Small intestine (tissue), 7 donors: ENCODE measurements at regions not wholly inside any gene's neighbourhood (a gene's known extent, or its start where the extent isn't known, plus 50 kb on each side); places are given as distances from the start of the nearest gene placed in this dataset.

ENCODE experiments used
- DNase-seq, 2 donors: peaks; one replicate each; pipeline versions ENCODE4 v3.0.0 to v3.0.0-alpha.2; 2013
- FAIRE-seq: peaks from 2 replicates; lab custom pipeline; 2012; peaks lifted over from hg19 to GRCh38; lab: Jason Lieb, UNC
- H3K27ac ChIP-seq, 3 donors: one replicate each; pipeline ENCODE4 v1.5.1; 2013; ENCODE audit warnings: low read length in 2 of 3, mild to moderate bottlenecking in 2 of 3, control low read depth in 1 of 3, inconsistent platforms in 1 of 3, low read depth in 1 of 3, moderate library complexity in 1 of 3
- H3K27me3 ChIP-seq, 3 donors: one replicate each; pipeline ENCODE4 v1.6.1; 2013; ENCODE audit warnings: low read length in 3 of 3, inconsistent platforms in 1 of 3; ENCODE audit not compliant: control insufficient read depth in 3 of 3, insufficient read depth in 3 of 3
- H3K36me3 ChIP-seq, 3 donors: one replicate each; pipeline ENCODE4 v1.6.1; 2013; ENCODE audit warnings: low read length in 3 of 3, inconsistent platforms in 1 of 3, low read depth in 1 of 3, mild to moderate bottlenecking in 1 of 3, moderate library complexity in 1 of 3; ENCODE audit not compliant: control insufficient read depth in 3 of 3, insufficient read depth in 2 of 3
- H3K4me1 ChIP-seq, 3 donors: one replicate each; pipeline ENCODE4 v1.6.1; 2013; ENCODE audit warnings: low read length in 2 of 3, inconsistent platforms in 1 of 3, low read depth in 1 of 3, mild to moderate bottlenecking in 1 of 3, moderate library complexity in 1 of 3; ENCODE audit not compliant: control insufficient read depth in 3 of 3, insufficient read depth in 2 of 3
- H3K4me3 ChIP-seq, 3 donors: one replicate each; pipeline ENCODE4 v1.5.1; 2013; ENCODE audit warnings: low read length in 3 of 3, control low read depth in 1 of 3, inconsistent platforms in 1 of 3, low read depth in 1 of 3, mild to moderate bottlenecking in 1 of 3, moderate library complexity in 1 of 3
- H3K9me3 ChIP-seq, 2 donors: one replicate each; pipeline ENCODE4 v1.6.1; 2013; ENCODE audit warnings: low read depth in 1 of 2, low read length in 1 of 2; ENCODE audit not compliant: control insufficient read depth in 2 of 2, insufficient read depth in 1 of 2
- WGBS, 3 donors: extraction: QIAGEN DNeasy Blood & Tissue Kit; methylation state at CpG; one replicate each; pipeline ENCODE4 v1.1.7; 2013; 5-methylcytosine and 5-hydroxymethylcytosine counted together
- donor health status: healthy with polysubstance abuse.
- donor health status: control.
- donor health status: control.
- donor health status: Bipolar disorder and iron deficiency.
- donor health status: healthy.

DNA sequence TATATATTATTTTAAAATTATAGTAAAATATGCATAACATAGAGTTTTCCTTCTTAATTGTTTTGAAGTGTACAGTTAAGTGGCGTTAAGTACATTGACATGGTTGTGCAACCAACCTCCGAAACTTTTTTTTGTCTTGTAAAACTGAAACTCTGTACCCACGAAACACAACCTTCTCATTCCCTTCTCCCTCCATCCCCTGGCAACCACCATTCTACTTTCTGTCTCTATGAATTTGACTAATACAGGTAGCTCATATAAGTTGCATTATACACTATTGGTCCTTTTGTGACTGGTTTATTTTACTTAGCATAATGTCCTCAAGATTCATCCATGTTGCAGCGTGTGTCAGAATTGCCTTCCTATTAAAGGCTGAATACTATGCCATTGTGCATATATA lies 179.4 kb downstream of the SATB1 start:
- WGBS, 3 donors: 76 to 91% (median 78%) methylated on average over 4 of the region's 4 CpGs
- H3K27ac ChIP-seq: no peak overlapping the region
- FAIRE-seq: no peak

DNA sequence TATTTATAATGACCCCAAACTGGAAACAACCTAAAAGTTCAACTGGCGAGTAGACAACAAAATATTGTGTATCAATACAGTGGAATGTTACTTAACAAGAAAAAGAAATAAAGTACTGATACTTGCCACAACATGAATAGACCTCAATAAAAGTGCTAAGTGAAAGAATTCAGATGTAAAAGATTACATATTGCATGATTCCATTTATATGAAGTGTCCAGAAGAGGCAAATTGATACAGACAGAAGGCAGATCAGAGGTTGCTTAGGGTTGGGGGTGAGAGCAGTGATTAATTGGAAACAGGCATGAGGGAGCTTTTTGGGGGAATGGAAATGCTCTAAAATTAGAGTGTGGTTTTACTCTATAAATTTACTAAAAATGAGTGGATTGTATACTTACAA lies 183.3 kb downstream of the SATB1 start:
- no peak for FAIRE-seq
- 82 to 88% (median 86%) methylated on average over 1 of the region's 1 CpG for WGBS, 3 donors

More for the DNA sequence above, 179.4 kb downstream of the SATB1 start:
- Histone ChIP-seq H3K36me3 (no peaks in the 10 kb centered on the region), H3K4me1 (no peaks in the 10 kb centered on the region), H3K27me3 (no peaks in the 10 kb centered on the region), H3K4me3 (no peak overlapping the region), H3K9me3 (no peaks in the 10 kb centered on the region)
- no peak for DNase-seq

DNA sequence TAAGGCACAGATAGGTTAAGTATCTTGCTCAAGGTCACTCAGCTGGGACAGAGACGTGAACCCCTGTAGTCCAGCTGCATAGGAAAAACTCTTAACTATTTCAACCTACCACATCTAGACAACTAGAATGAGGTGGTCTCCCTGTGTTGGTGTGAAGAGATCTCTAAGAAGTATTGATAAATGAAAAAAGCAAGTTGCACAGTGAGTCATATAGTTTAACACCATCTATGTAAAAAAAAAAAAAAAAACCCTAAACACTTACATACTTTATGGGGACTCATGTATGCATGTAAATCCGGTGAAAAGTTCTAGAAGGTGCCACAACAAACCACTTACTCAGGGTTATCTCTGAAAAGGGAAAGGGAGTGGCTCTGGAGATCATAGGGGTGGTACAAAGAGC lies 185.5 kb downstream of the SATB1 start:
- Histone ChIP-seq H3K4me3 (no peak overlapping the region), H3K27me3 (no peaks in the 10 kb centered on the region)
- WGBS, 3 donors: 36 to 64% (median 42%) methylated on average over 2 of the region's 2 CpGs

More for the DNA sequence above, 183.3 kb downstream of the SATB1 start:
- Histone ChIP-seq H3K4me3 (no peak overlapping the region), H3K27me3 (no peaks in the 10 kb centered on the region), H3K4me1 (no peaks in the 10 kb centered on the region), H3K27ac (no peak overlapping the region), H3K9me3 (no peaks in the 10 kb centered on the region), H3K36me3 (no peaks in the 10 kb centered on the region)
- no peak for DNase-seq

DNA sequence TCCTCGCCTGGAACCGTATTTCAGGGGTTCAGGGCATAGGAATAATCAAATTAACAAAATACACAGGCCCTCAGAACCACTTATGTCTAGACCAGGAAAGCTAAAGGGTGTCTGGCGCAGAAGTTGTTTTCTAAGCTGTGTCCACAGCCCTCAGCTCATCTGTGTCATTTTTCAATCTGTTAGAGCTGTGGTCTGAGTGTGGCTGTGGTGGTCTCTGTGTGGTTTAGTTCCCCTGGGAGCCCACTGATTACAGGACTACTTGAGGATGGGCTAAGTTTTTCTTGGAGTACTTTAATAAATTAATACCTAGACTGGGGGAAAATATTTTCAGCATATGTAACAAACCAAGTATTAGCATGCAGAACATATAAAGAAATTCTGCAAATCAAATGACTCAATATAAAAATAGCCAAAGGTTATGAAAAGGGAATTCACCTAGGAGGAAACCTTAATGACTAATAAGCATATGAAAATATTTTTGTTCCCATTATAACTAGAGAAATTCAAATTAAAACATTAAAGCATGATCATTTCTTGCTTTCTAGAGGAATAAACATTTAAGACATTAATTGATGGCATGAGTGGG lies 186.3 kb downstream of the SATB1 start:
- Histone ChIP-seq H3K27me3 (peaks cover 0 to 7% (median 0%) of the 10 kb centered on the region in 3 donors), H3K27ac (no peak overlapping the region), H3K4me1 (no peaks in the 10 kb centered on the region), H3K9me3 (no peaks in the 10 kb centered on the region), H3K4me3 (no peak overlapping the region), H3K36me3 (no peaks in the 10 kb centered on the region)
- FAIRE-seq: no peak
- WGBS, 3 donors: 39 to 58% (median 45%) methylated on average over 3 of the region's 3 CpGs
- no peak for DNase-seq

More for the DNA sequence above, 185.5 kb downstream of the SATB1 start:
- FAIRE-seq (no peak), DNase-seq (no peak)
- no peak overlapping the region for H3K27ac ChIP-seq
- H3K36me3 ChIP-seq: no peaks in the 10 kb centered on the region
- H3K4me1 ChIP-seq: no peaks in the 10 kb centered on the region
- no peaks in the 10 kb centered on the region for H3K9me3 ChIP-seq

DNA sequence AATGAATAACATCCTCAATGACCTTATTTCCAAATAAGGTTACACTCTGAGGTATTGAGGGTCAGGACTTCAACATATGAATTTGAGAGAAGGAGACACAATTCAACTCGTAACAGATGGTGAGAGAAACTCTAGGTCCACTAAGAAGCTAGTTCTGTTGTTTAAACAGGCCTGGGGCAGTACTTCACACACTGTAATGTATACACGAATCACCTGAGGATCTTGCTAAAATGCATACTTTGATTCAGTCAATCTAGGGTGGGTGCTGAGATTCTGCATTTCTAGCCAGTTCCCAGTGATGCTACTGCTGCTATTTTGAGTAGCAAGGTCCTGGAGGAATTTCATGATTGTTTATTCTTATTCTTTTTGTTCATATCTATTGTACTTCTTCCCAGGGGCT lies 186.8 kb downstream of the SATB1 start:
- no peaks in the 10 kb centered on the region for H3K36me3 ChIP-seq
- H3K9me3 ChIP-seq: no peaks in the 10 kb centered on the region
- H3K4me1 ChIP-seq: no peaks in the 10 kb centered on the region
- no peak for FAIRE-seq
- H3K4me3 ChIP-seq: no peak overlapping the region
- no peak for DNase-seq
- H3K27me3 ChIP-seq: peaks cover 0 to 7% (median 0%) of the 10 kb centered on the region in 3 donors
- H3K27ac ChIP-seq: no peak overlapping the region
- WGBS, 3 donors: 61 to 72% (median 68%) methylated on average over 2 of the region's 2 CpGs

DNA sequence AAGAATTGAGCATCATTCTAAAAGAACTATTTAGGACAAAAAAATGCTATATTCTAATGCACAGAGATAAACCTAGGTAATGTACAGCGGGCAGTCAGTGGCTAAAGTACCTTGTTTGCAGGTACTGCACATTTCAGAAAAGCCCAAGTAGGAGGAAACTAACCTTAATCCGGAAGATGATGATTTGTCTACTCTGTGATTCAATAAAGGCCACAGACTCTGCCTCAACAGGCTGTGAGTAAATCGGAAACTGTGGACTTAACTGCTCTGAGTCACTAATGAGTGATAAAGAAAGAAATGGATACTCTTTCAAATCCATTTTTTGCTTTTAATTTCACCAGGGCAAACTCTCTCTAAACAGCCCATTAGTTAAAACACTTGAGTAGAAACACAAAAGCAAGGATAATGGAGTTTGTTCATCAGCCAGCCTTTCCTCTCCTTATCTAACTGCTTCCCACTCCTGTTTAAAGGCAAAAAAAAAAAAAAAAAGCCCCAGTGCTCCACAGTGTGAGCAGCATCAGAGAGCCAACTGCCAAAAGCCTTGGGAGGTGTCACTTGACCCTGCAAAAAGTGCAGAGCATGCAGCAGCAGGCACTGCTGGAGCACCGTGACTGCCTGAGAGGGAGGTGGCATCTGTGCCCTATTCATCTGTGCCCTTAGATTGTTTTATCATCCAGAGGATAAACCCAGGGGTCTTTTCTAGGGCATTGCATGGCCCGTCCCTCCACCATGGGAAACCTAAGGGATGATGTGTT lies 187.7 kb downstream of the SATB1 start:
- H3K27ac ChIP-seq: no peak overlapping the region
- DNase-seq: no peak
- H3K27me3 ChIP-seq: peaks cover 0 to 7% (median 0%) of the 10 kb centered on the region in 3 donors
- H3K9me3 ChIP-seq: no peaks in the 10 kb centered on the region
- H3K4me3 ChIP-seq: no peak overlapping the region
- no peak for FAIRE-seq
- H3K4me1 ChIP-seq: no peaks in the 10 kb centered on the region
- WGBS, 3 donors: 39 to 60% (median 50%) methylated on average over 5 of the region's 5 CpGs
- no peaks in the 10 kb centered on the region for H3K36me3 ChIP-seq

DNA sequence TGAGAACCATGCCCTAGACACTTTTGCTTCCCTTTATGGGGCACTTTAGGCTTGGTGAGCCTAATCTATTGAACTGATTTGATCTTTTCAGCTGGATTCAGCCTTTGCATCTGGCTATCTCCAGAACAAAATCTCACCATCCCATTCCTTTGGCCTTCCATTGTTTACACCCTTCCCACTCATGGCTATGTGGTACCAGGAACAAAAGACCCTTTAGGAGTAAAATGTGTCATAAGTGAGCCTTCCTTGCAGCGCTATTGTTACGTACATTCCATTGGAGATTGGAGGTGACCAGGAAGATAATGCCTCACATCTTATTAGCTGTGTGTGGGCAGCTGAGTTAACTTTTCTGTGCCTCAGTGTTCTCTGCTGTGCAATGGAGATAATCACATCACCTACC lies 188.4 kb downstream of the SATB1 start:
- Histone ChIP-seq H3K27ac (no peak overlapping the region), H3K9me3 (no peaks in the 10 kb centered on the region), H3K27me3 (peaks cover 0 to 7% (median 0%) of the 10 kb centered on the region in 3 donors), H3K36me3 (no peaks in the 10 kb centered on the region), H3K4me3 (no peak overlapping the region), H3K4me1 (no peaks in the 10 kb centered on the region)
- WGBS, 3 donors: 85 to 93% (median 88%) methylated on average over 2 of the region's 2 CpGs
- DNase-seq (no peak), FAIRE-seq (no peak)

DNA sequence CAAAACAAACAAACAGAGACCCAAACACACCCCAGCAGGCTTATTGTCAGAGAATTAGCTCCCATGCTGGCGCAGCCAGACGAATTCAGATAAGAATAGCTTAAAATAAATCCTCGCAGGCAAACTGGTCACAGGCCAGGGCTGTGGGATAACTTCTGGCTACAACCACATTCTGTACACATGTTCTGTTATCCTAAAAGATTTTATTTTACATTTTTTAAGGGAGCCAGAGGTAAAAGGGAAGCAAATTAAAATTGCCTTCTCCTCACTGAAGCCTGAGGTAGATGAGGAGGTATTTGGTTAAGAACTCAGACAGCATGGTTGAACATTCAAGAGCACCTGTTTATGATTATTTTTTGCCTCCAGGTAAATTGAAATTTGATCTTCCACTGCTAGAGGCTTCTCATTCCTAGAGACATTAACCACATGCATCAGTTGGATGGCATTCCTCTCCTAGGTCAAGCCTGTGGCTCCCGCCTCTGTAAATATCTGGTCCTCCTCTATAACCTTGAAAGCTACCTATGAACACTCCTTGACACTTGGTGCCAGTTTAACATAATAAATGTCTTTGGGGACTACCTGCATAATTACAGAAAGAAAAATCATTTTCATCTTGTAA lies 190.3 kb downstream of the SATB1 start:
- no peaks in the 10 kb centered on the region for H3K9me3 ChIP-seq
- H3K4me3 ChIP-seq: no peak overlapping the region
- FAIRE-seq (no peak), DNase-seq (no peak)
- H3K27ac ChIP-seq: no peak overlapping the region
- peaks cover 0 to 7% (median 0%) of the 10 kb centered on the region in 3 donors for H3K27me3 ChIP-seq
- no peaks in the 10 kb centered on the region for H3K36me3 ChIP-seq
- H3K4me1 ChIP-seq: no peaks in the 10 kb centered on the region
- 45 to 60% (median 58%) methylated on average over 4 of the region's 4 CpGs for WGBS, 3 donors
